Breast epithelium (tissue), 3 donors: ENCODE measurements at regions not wholly inside any gene's neighbourhood (a gene's known extent, or its start where the extent isn't known, plus 50 kb on each side); places are given as distances from the start of the nearest gene placed in this dataset.

Source experiments
- CTCF ChIP-seq, 3 donors: fragments of 450-650 bp; IDR thresholded peaks; one replicate each; pipeline ENCODE4 v1.5.1; 2016 to 2017; ENCODE audit warnings: antibody characterized with exemption in 3 of 3, mild to moderate bottlenecking in 3 of 3, moderate library complexity in 3 of 3
- POLR2A ChIP-seq: fragments of 450-650 bp; IDR thresholded peaks from one replicate; pipeline ENCODE4 v1.6.1; 2016; ENCODE audit warnings: antibody characterized with exemption, mild to moderate bottlenecking, moderate library complexity
- POLR2AphosphoS5 ChIP-seq, 3 donors: sonication (generic); formaldehyde crosslinking; IDR thresholded peaks; one replicate each; pipeline ENCODE4 v1.6.1; 2017; ENCODE audit warnings: antibody characterized with exemption in 3 of 3

- TF ChIP-seq POLR2A, result no peak
- no peak for TF ChIP-seq CTCF (IDR thresholded peaks at IDR 0.05)
- TF ChIP-seq POLR2AphosphoS5 (IDR thresholded peaks at IDR 0.05), result no peak
Measured at GRCh38 chr2:120995656-120996190, 260.1 kb downstream of the GLI2 start.
